PC-9 (cell line): ENCODE measurements at regions not wholly inside any gene's neighbourhood (a gene's known extent, or its start where the extent isn't known, plus 50 kb on each side); places are given as distances from the start of the nearest gene placed in this dataset.

Experiments
- CTCF ChIP-seq: fragments of 200-600 bp; sonication (generic); conservative IDR thresholded peaks from 2 replicates; pipeline ENCODE4 v1.6.1; 2017; ENCODE audit warnings: mixed run types, antibody characterized with exemption, mild to moderate bottlenecking, moderate library complexity
- EZH2 ChIP-seq: fragments of 200-600 bp; sonication (generic); IDR thresholded peaks from 2 replicates; pipeline ENCODE4 v1.8.0; 2017; ENCODE audit warnings: antibody characterized with exemption, low read depth

GRCh38 chr2:38129987-38130386 is 54.0 kb upstream of the CYP1B1 start:
- no peak for TF ChIP-seq CTCF
- TF ChIP-seq EZH2 = no peak
